HEK293T (cell line): ENCODE measurements at regions not wholly inside any gene's neighbourhood (a gene's known extent, or its start where the extent isn't known, plus 50 kb on each side); places are given as distances from the start of the nearest gene placed in this dataset.
"Not testable (repeated sequence)": the region's sequence is repeated elsewhere in the genome, so short reads cannot be mapped to it uniquely, and the experiment has no call there.

ENCODE experiments used
- CTCF ChIA-PET: fragments of 350-600 bp; formaldehyde crosslinking; extraction: SDS; loops from one replicate; lab custom pipeline; 2021; ENCODE audit warnings: antibody characterized with exemption, inconsistent platforms; lab: Yijun Ruan, JAX
- POLR2A ChIA-PET: fragments of 350-600 bp; formaldehyde crosslinking; extraction: SDS; loops from one replicate; lab custom pipeline; 2020; ENCODE audit warnings: antibody characterized with exemption, inconsistent platforms; lab: Yijun Ruan, JAX
- DNase-seq: peaks from one replicate; pipeline ENCODE4 v3.0.0; 2012; ENCODE audit warnings: mixed read lengths; ENCODE audit errors: extremely low spot score
- ARNT ChIP-seq: fragments of 450-650 bp; IDR thresholded peaks from 2 replicates; pipeline ENCODE4 v1.6.1; 2017; ENCODE audit warnings: mild to moderate bottlenecking
- BHLHE40 ChIP-seq: fragments of 450-650 bp; IDR thresholded peaks from 2 replicates; pipeline ENCODE4 v1.6.1; 2016; ENCODE audit warnings: mild to moderate bottlenecking, moderate library complexity, borderline replicate concordance
- CTBP1 ChIP-seq: fragments of 450-650 bp; IDR thresholded peaks from 2 replicates; pipeline ENCODE4 v1.6.1; 2016; ENCODE audit warnings: borderline replicate concordance
- ELF4 ChIP-seq: fragments of 450-650 bp; IDR thresholded peaks from 2 replicates; pipeline ENCODE4 v1.6.1; 2017; ENCODE audit warnings: antibody characterized with exemption
- FOXA1 ChIP-seq: fragments of 450-650 bp; IDR thresholded peaks from 2 replicates; pipeline ENCODE4 v1.6.1; 2016; ENCODE audit warnings: mild to moderate bottlenecking
- FOXK2 ChIP-seq: fragments of 450-650 bp; IDR thresholded peaks from 2 replicates; pipeline ENCODE4 v1.6.1; 2016; ENCODE audit warnings: mild to moderate bottlenecking
- FOXM1 ChIP-seq: fragments of 450-650 bp; IDR thresholded peaks from 2 replicates; pipeline ENCODE4 v1.6.1; 2017; ENCODE audit warnings: mild to moderate bottlenecking, borderline replicate concordance
- HDGF ChIP-seq: fragments of 450-650 bp; IDR thresholded peaks from 2 replicates; pipeline ENCODE4 v1.6.1; 2017; ENCODE audit warnings: antibody characterized with exemption, borderline replicate concordance
- L3MBTL2 ChIP-seq: fragments of 450-650 bp; conservative IDR thresholded peaks from 2 replicates; pipeline ENCODE4 v1.6.1; 2016; ENCODE audit warnings: mild to moderate bottlenecking
- LEF1 ChIP-seq: fragments of 450-650 bp; IDR thresholded peaks from 2 replicates; pipeline ENCODE4 v1.6.1; 2017; ENCODE audit warnings: mild to moderate bottlenecking, borderline replicate concordance
- NFRKB ChIP-seq: fragments of 450-650 bp; IDR thresholded peaks from 2 replicates; pipeline ENCODE4 v1.6.1; 2016; ENCODE audit warnings: mild to moderate bottlenecking, moderate library complexity
- PKNOX1 ChIP-seq: fragments of 450-650 bp; IDR thresholded peaks from 2 replicates; pipeline ENCODE4 v1.6.1; 2016
- SP1 ChIP-seq: fragments of 450-650 bp; IDR thresholded peaks from 2 replicates; pipeline ENCODE4 v1.6.1; 2017
- SUZ12 ChIP-seq: fragments of 450-650 bp; IDR thresholded peaks from 2 replicates; pipeline ENCODE4 v1.6.1; 2016; ENCODE audit warnings: mild to moderate bottlenecking
- TARDBP ChIP-seq: fragments of 450-650 bp; IDR thresholded peaks from 2 replicates; pipeline ENCODE4 v1.6.1; 2016
- ZNF384 ChIP-seq: fragments of 450-650 bp; IDR thresholded peaks from 2 replicates; pipeline ENCODE4 v1.6.1; 2016

GRCh38 chr10:126749015-126749655 lies 78.6 kb upstream of the C10orf90 start:
- CTCF ChIA-PET = interaction anchor here (0.6 to 1.7 kb wide), 4 partner anchors 15 to 815 kb away, joined by 3 to 6 read pairs (median 4); no protein-coding TSS in a partner anchor

GRCh38 chr10:126754966-126755365 lies 84.5 kb upstream of the C10orf90 start:
- ChIA-PET POLR2A (no interaction called here), CTCF (no interaction called here)
- TF ChIP-seq FOXM1 (no peak), NFRKB (no peak), BHLHE40 (no peak), SP1 (no peak), ELF4 (no peak), HDGF (no peak), FOXA1 (no peak), FOXK2 (no peak), TARDBP (no peak), LEF1 (no peak), PKNOX1 (no peak), CTBP1 (no peak), L3MBTL2 (no peak)
- no peak for DNase-seq

More at GRCh38 chr10:126749015-126749655, 78.6 kb upstream of the C10orf90 start:
- TF ChIP-seq NFRKB (no peak), ZNF384 (no peak), PKNOX1 (no peak), SUZ12 (no peak), HDGF (no peak), FOXK2 (no peak), SP1 (no peak), CTBP1 (no peak), FOXM1 (no peak), BHLHE40 (no peak), FOXA1 (no peak), ELF4 (no peak), L3MBTL2 (no peak), TARDBP (no peak), ARNT (no peak), LEF1 (no peak)
- DNase-seq = peak; percentile 76
- POLR2A ChIA-PET = no interaction called here

- no peak for DNase-seq
- CTCF ChIA-PET = no interaction called here
- TF ChIP-seq ARNT = no peak
- no peak for TF ChIP-seq SUZ12
- TF ChIP-seq BHLHE40 = no peak
- TF ChIP-seq HDGF = no peak
- TF ChIP-seq ELF4 = no peak
- no peak for TF ChIP-seq LEF1
- no peak for TF ChIP-seq NFRKB
- TF ChIP-seq PKNOX1 = no peak
Observed at GRCh38 chr10:126758867-126759266, 88.4 kb upstream of the C10orf90 start.

GRCh38 chr10:126759531-126759930 lies 89.0 kb upstream of the C10orf90 start:
- CTCF ChIA-PET = no interaction called here
- TF ChIP-seq ARNT (no peak), TARDBP (no peak), LEF1 (no peak), ZNF384 (no peak), SUZ12 (no peak), L3MBTL2 (no peak), PKNOX1 (no peak), ELF4 (no peak), FOXA1 (no peak), BHLHE40 (no peak), FOXM1 (no peak), NFRKB (no peak), FOXK2 (no peak), SP1 (no peak), CTBP1 (no peak), HDGF (no peak)
- no peak for DNase-seq
- POLR2A ChIA-PET = no interaction called here

More at GRCh38 chr10:126758867-126759266, 88.4 kb upstream of the C10orf90 start:
- POLR2A ChIA-PET = no interaction called here

GRCh38 chr10:126766646-126767045 lies 96.2 kb upstream of the C10orf90 start:
- POLR2A ChIA-PET, DNase-seq, CTCF ChIA-PET: not testable (repeated sequence)

GRCh38 chr10:126770809-126771208 lies 100.3 kb upstream of the C10orf90 start:
- TF ChIP-seq CTBP1 (no peak), FOXA1 (no peak), PKNOX1 (no peak), L3MBTL2 (no peak), FOXK2 (no peak), LEF1 (no peak)
- DNase-seq = no peak
- POLR2A ChIA-PET = no interaction called here
- CTCF ChIA-PET = no interaction called here
